ENCODE measurements at regions not wholly inside any gene's neighbourhood (a gene's known extent, or its start where the extent isn't known, plus 50 kb on each side); places are given as distances from the start of the nearest gene placed in this dataset.

- Mint-ChIP-seq H3K27me3 (ENCODE audit: unreplicated experiment) (no peaks in the 10 kb centered on the region), H3K4me3 (ENCODE audit: unreplicated experiment) (no peak overlapping the region), H3K27ac (ENCODE audit: unreplicated experiment) (no peak overlapping the region), H3K36me3 (ENCODE audit: low read depth, unreplicated experiment) (no peaks in the 10 kb centered on the region), H3K9me3 (ENCODE audit: unreplicated experiment) (no peaks in the 10 kb centered on the region), H3K4me1 (ENCODE audit: unreplicated experiment) (peaks cover 6% of the 10 kb centered on the region)
- no peak for DNase-seq (ENCODE audit: low spot score)
- no peak for TF ChIP-seq CTCF (IDR thresholded peaks at IDR 0.05; ENCODE audit: unreplicated experiment)
These were observed 204.2 kb upstream of the GPRIN3 start for GRCh38 chr4:89511776-89512175.

GRCh38 chr4:89509708-89510281 is 202.2 kb upstream of the GPRIN3 start:
- Mint-ChIP-seq H3K9me3 (ENCODE audit: unreplicated experiment) (no peaks in the 10 kb centered on the region), H3K36me3 (ENCODE audit: low read depth, unreplicated experiment) (no peaks in the 10 kb centered on the region), H3K4me1 (ENCODE audit: unreplicated experiment) (peaks cover 8% of the 10 kb centered on the region), H3K4me3 (ENCODE audit: unreplicated experiment) (no peak overlapping the region), H3K27ac (ENCODE audit: unreplicated experiment) (no peak overlapping the region), H3K27me3 (ENCODE audit: unreplicated experiment) (no peaks in the 10 kb centered on the region)
- DNase-seq (ENCODE audit: low spot score) = no peak
- no peak for TF ChIP-seq CTCF (IDR thresholded peaks at IDR 0.05; ENCODE audit: unreplicated experiment)

- TF ChIP-seq CTCF (IDR thresholded peaks at IDR 0.05; ENCODE audit: unreplicated experiment) = no peak
- Mint-ChIP-seq H3K4me1 (ENCODE audit: unreplicated experiment) (peaks cover 8% of the 10 kb centered on the region), H3K27ac (ENCODE audit: unreplicated experiment) (no peak overlapping the region), H3K4me3 (ENCODE audit: unreplicated experiment) (no peak overlapping the region), H3K27me3 (ENCODE audit: unreplicated experiment) (no peaks in the 10 kb centered on the region), H3K36me3 (ENCODE audit: low read depth, unreplicated experiment) (no peaks in the 10 kb centered on the region), H3K9me3 (ENCODE audit: unreplicated experiment) (no peaks in the 10 kb centered on the region)
- no peak for DNase-seq (ENCODE audit: low spot score)
These were observed 199.4 kb upstream of the GPRIN3 start for GRCh38 chr4:89506866-89507491.

- Mint-ChIP-seq H3K27me3 (ENCODE audit: unreplicated experiment) (no peaks in the 10 kb centered on the region), H3K9me3 (ENCODE audit: unreplicated experiment) (no peaks in the 10 kb centered on the region), H3K4me1 (ENCODE audit: unreplicated experiment) (peaks cover 8% of the 10 kb centered on the region), H3K4me3 (ENCODE audit: unreplicated experiment) (no peak overlapping the region), H3K36me3 (ENCODE audit: low read depth, unreplicated experiment) (no peaks in the 10 kb centered on the region), H3K27ac (ENCODE audit: unreplicated experiment) (no peak overlapping the region)
- no peak for TF ChIP-seq CTCF (IDR thresholded peaks at IDR 0.05; ENCODE audit: unreplicated experiment)
- DNase-seq (ENCODE audit: low spot score) = no peak
These were observed 195.0 kb upstream of the GPRIN3 start for GRCh38 chr4:89502581-89502980.

GRCh38 chr4:89497517-89498308 is 190.1 kb upstream of the GPRIN3 start:
- no peak for DNase-seq (ENCODE audit: low spot score)
- TF ChIP-seq CTCF (IDR thresholded peaks at IDR 0.05; ENCODE audit: unreplicated experiment) = no peak
- H3K27ac Mint-ChIP-seq (ENCODE audit: unreplicated experiment) = no peak overlapping the region
- no peaks in the 10 kb centered on the region for H3K36me3 Mint-ChIP-seq (ENCODE audit: low read depth, unreplicated experiment)
- no peaks in the 10 kb centered on the region for H3K27me3 Mint-ChIP-seq (ENCODE audit: unreplicated experiment)
- H3K4me3 Mint-ChIP-seq (ENCODE audit: unreplicated experiment) = no peak overlapping the region
- H3K4me1 Mint-ChIP-seq (ENCODE audit: unreplicated experiment) = peaks cover 3% of the 10 kb centered on the region
- H3K9me3 Mint-ChIP-seq (ENCODE audit: unreplicated experiment) = no peaks in the 10 kb centered on the region
